HFF-Myc (cell line): ENCODE measurements at regions not wholly inside any gene's neighbourhood (a gene's known extent, or its start where the extent isn't known, plus 50 kb on each side); places are given as distances from the start of the nearest gene placed in this dataset.
A peak's percentile ranks its signal among the peaks of the same experiment; 100 is the strongest.

Experiments
- DNase-seq: peaks from one replicate; pipeline ENCODE4 v3.0.0-alpha.2; 2011; ENCODE audit warnings: low read depth; ENCODE audit errors: extremely low read depth
- H3K4me3 ChIP-seq: replicated peaks from 2 replicates; pipeline ENCODE4 v1.5.1; 2011; ENCODE audit warnings: low read depth, mild to moderate bottlenecking, control low read depth, low read length
- CTCF ChIP-seq: IDR thresholded peaks from 2 replicates; pipeline ENCODE4 v1.5.1; 2012; ENCODE audit warnings: mild to moderate bottlenecking, low read depth, low read length, control low read depth; ENCODE audit errors: missing control alignments

- TF ChIP-seq CTCF, result no peak
- DNase-seq, result no peak
- H3K4me3 ChIP-seq, result no peak overlapping the region
Measured at GRCh38 chr12:102569803-102570202, 89.4 kb upstream of the IGF1 start.

- no peak overlapping the region for H3K4me3 ChIP-seq
- no peak for TF ChIP-seq CTCF
- DNase-seq, result no peak
Measured at GRCh38 chr12:102568276-102568675, 87.9 kb upstream of the IGF1 start.

DNA sequence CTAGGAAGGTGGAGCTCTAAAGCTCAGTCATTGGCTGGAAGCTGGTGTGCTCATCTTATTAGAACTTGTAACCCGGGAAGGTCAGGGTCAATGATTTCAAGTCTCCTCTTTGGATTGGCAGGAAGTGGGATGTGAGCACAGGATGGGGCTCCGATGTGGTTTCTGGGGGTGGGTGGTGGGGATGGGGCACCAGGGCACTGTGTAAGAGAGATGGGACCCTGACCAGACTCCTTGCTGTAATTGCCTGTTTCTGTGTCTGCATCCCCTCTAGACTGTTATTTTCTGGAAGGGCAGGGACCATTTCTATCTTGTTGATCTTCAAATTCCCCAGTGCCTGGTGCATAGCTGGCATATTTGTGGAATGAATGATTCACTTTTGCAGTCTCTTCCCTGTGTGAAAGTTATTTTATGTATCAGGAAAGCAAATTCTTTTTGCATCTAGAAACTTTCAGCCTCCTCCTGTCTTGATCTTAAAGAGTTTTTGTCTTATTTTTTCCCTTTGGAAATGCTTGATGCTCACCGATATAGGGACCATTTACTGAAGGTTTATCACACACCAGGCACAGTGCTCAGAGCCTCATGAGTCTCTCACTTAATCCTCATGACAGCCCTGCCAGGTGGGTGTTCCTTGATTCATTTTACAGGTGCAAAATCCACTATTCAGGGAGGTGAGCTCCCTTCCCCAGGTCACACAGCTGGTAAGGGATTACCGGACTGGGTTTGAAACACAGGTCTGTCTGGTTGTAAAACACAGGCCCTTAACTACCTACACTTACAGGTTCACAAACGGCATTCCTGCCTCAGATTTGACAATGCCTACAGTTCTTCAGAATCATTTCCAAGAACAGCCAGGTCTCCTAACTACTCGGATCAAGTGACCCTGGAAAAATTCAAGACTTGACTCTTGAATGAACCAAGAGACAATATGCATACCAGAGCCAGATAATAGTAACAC is 86.9 kb upstream of the IGF1 start:
- TF ChIP-seq CTCF, result no peak
- peak; percentile 21 for DNase-seq
- no peak overlapping the region for H3K4me3 ChIP-seq

- TF ChIP-seq CTCF, result no peak
- H3K4me3 ChIP-seq, result no peak overlapping the region
- DNase-seq, result no peak
Measured at GRCh38 chr12:102565555-102565954, 85.2 kb upstream of the IGF1 start.

DNA sequence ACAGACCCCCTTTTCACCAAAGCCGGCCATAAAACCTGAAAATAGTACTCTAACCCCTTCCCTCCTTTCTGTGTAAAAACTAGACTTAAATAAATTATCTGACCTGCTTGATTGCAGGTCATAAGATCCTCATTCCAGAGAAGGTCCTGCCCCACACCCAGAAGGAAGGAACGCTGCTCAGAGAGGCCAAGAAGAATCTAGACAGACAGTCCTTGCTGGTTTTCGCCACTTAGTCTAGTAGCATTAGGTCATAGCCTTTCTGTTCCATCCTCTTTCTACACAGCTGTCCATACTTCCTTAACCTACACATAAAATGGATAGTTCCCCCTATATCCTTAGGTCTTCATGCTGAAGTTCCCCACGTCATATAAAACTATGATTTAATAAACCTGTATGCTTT is 83.7 kb upstream of the IGF1 start:
- no peak overlapping the region for H3K4me3 ChIP-seq
- no peak for TF ChIP-seq CTCF
- no peak for DNase-seq

- no peak for DNase-seq
- TF ChIP-seq CTCF, result no peak
- no peak overlapping the region for H3K4me3 ChIP-seq
Measured at GRCh38 chr12:102562836-102563425, 82.6 kb upstream of the IGF1 start.
